AG04450 (cell line): ENCODE measurements at regions not wholly inside any gene's neighbourhood (a gene's known extent, or its start where the extent isn't known, plus 50 kb on each side); places are given as distances from the start of the nearest gene placed in this dataset.
"Not testable (repeated sequence)": the region's sequence is repeated elsewhere in the genome, so short reads cannot be mapped to it uniquely, and the experiment has no call there.

Source experiments
- CTCF ChIA-PET: fragments of 300-600, 350-600 bp; formaldehyde crosslinking; extraction: SDS; loops from one replicate; lab custom pipeline; 2022; ENCODE audit warnings: antibody characterized with exemption, inconsistent platforms; lab: Charles Lee
- POLR2A ChIA-PET: fragments of 350-600 bp; formaldehyde crosslinking; extraction: SDS; loops from one replicate; lab custom pipeline; 2021; ENCODE audit warnings: antibody characterized with exemption, inconsistent platforms; lab: Yijun Ruan, JAX
- DNase-seq: peaks from one replicate; pipeline ENCODE4 v3.0.0-alpha.2; 2011; ENCODE audit warnings: low read depth, low spot score
- H3K27ac ChIP-seq: one replicate; pipeline ENCODE4 v1.5.1; 2012; ENCODE audit warnings: low read depth, low read length, control low read depth
- H3K27me3 ChIP-seq: one replicate; pipeline ENCODE4 v1.6.0; 2012; ENCODE audit warnings: low read length; ENCODE audit not compliant: control insufficient read depth, insufficient read depth
- H3K4me3 ChIP-seq: 2 replicates; pipeline ENCODE4 v1.5.1; 2011; ENCODE audit warnings: mild to moderate bottlenecking, low read depth, low read length, control low read depth
- H3K9me3 ChIP-seq: 2 replicates; pipeline ENCODE4 v1.5.1; 2012; ENCODE audit warnings: low read length; ENCODE audit not compliant: control insufficient read depth, insufficient read depth
- CTCF ChIP-seq: IDR thresholded peaks from 2 replicates; pipeline ENCODE4 v1.5.1; 2011; ENCODE audit warnings: low read depth, low read length, control low read depth, inconsistent platforms

DNA sequence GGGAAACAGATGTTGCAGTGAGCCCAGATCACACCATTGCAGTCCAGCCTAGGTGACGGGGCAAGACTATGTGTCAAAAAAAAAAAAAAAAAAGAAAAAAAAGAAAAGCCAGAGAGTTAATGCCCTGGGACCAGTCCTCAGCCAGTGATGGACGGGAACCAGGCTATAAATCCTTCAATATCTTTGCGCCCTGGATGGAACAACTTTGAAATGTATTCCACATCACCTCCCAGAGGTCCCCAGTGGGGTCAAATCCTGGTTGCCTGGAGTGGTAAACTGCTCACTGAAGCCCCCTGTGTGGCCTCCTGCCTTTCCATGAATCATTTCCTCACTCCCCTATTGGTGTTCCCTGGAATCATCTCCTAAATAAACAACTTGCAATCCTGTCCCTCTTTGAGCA lies 166.9 kb downstream of the DEFB131A start:
- no peak for TF ChIP-seq CTCF
- CTCF ChIA-PET, result no interaction called here
- no peak overlapping the region for H3K4me3 ChIP-seq
- no peaks in the 10 kb centered on the region for H3K27me3 ChIP-seq
- no peak overlapping the region for H3K27ac ChIP-seq
- H3K9me3 ChIP-seq, result peaks cover 17% of the 10 kb centered on the region
- DNase-seq, result no peak
- POLR2A ChIA-PET, result no interaction called here

DNA sequence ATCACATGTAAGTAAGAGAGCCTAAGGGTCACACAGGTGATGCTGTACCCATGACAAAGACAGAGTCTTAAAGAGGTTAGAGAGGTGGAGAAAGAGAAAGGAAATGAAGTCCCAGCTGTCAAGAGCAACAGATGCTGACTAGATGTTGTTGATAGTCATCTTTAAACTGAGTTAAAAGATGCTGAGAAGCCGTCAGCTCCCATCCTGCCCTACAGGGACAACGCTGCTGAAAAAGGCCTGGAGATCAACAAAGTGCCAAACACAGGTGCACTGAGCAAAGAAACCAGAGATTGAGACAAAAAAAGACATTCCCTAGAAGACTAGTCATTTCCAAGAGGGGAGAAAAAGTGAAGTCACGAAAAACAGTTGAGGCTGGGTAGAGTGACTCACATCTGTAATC lies 145.0 kb upstream of the DRD5 start:
- CTCF ChIA-PET, H3K27ac ChIP-seq, POLR2A ChIA-PET, H3K9me3 ChIP-seq, H3K4me3 ChIP-seq, DNase-seq, H3K27me3 ChIP-seq: not testable (repeated sequence)

DNA sequence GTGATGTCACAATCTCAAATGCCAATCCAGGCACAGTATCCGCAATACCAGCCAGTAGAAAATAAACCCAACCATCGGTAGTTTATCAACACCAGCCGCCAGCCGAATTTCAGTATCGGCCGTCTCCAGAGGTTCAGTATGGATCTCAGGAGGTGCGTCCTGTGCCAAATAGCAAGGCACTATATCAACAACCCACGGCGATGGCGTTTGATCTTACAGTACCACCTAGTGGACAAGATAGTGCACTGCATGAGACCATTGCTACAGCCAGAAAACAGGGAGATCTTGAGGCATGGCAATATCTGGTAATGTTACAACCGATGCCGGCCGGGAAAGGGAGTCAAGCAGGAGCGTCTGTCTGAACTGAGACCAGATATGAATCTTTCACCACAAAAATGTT lies 121.8 kb upstream of the DRD5 start:
- H3K4me3 ChIP-seq, POLR2A ChIA-PET, H3K27ac ChIP-seq, DNase-seq, CTCF ChIA-PET, H3K9me3 ChIP-seq, H3K27me3 ChIP-seq: not testable (repeated sequence)
- TF ChIP-seq CTCF, result peak; percentile 24

GRCh38 chr4:9660955-9661354 lies 120.5 kb upstream of the DRD5 start:
- DNase-seq, H3K9me3 ChIP-seq, POLR2A ChIA-PET, H3K27me3 ChIP-seq, H3K4me3 ChIP-seq, CTCF ChIA-PET, H3K27ac ChIP-seq: not testable (repeated sequence)

DNA sequence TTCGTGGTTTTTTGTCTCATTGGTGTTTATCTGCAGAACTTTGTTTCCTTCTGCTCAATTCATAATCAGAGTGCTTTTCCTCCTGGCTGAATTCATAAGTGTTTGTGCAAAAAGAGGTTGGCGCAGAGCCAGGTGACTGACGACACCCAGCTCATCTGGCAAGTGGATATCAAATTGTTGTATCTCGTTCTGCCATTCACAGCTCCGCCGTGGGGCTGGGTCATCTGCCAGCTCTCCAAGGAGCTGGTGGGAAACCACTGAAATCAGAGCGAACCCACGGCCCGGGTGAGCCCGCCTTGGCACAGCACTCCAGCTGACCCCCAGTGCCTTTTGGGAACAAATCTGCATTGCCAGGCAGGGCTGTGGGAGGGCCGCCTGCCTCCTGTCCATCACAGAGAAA lies 110.7 kb upstream of the DRD5 start:
- H3K27ac ChIP-seq, H3K27me3 ChIP-seq, H3K4me3 ChIP-seq, CTCF ChIA-PET, H3K9me3 ChIP-seq, POLR2A ChIA-PET, DNase-seq: not testable (repeated sequence)

- POLR2A ChIA-PET, H3K27me3 ChIP-seq, H3K27ac ChIP-seq, DNase-seq, CTCF ChIA-PET, H3K4me3 ChIP-seq: not testable (repeated sequence)
- H3K9me3 ChIP-seq, result peaks cover 18% of the 10 kb centered on the region
Measured at GRCh38 chr4:9677357-9677756, 104.1 kb upstream of the DRD5 start.

- H3K27ac ChIP-seq, result no peak overlapping the region
- ChIA-PET CTCF (no interaction called here), POLR2A (no interaction called here)
- no peak for DNase-seq
- no peaks in the 10 kb centered on the region for H3K27me3 ChIP-seq
- peaks cover 18% of the 10 kb centered on the region for H3K9me3 ChIP-seq
- no peak overlapping the region for H3K4me3 ChIP-seq
- no peak for TF ChIP-seq CTCF
Measured at GRCh38 chr4:9679704-9680478, 101.5 kb upstream of the DRD5 start.

- H3K9me3 ChIP-seq, DNase-seq, POLR2A ChIA-PET, H3K27ac ChIP-seq, H3K27me3 ChIP-seq, CTCF ChIA-PET, H3K4me3 ChIP-seq: not testable (repeated sequence)
Measured at GRCh38 chr4:9683174-9683573, 98.3 kb upstream of the DRD5 start.

DNA sequence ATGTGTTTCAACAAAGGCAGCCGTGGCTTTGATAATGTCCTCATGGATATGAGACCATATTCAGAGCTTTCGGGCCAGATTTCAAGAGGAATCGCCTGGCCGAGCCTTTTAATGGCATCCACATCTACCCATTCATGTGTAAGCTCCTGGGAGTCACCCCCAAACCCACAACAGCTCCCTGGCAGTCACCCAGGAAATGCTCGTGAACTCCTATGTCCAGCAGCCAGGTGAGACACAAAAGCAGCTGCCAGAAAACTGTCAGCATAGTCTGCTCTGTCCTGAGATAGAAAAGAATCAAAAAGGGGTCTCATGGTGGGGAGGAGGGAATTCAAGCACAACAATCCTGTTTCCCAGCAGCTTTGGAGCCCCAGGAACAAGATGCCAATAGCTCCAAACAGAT lies 96.4 kb upstream of the DRD5 start:
- POLR2A ChIA-PET, H3K4me3 ChIP-seq, CTCF ChIA-PET, H3K27ac ChIP-seq, H3K9me3 ChIP-seq, DNase-seq, H3K27me3 ChIP-seq: not testable (repeated sequence)
